22Rv1 (cell line): ENCODE measurements at regions not wholly inside any gene's neighbourhood (a gene's known extent, or its start where the extent isn't known, plus 50 kb on each side); places are given as distances from the start of the nearest gene placed in this dataset.

Source experiments
- CTCF ChIP-seq: fragments of 450-650 bp; IDR thresholded peaks from 2 replicates; pipeline ENCODE4 v1.5.1; 2017; ENCODE audit warnings: mild to moderate bottlenecking
- ZFX ChIP-seq: fragments of 450-650 bp; IDR thresholded peaks from 2 replicates; pipeline ENCODE4 v1.6.1; 2017; ENCODE audit warnings: antibody characterized with exemption, borderline replicate concordance

GRCh38 chr11:119788911-119789560, 60.0 kb upstream of the NECTIN1 start:
- TF ChIP-seq CTCF, result no peak
- no peak for TF ChIP-seq ZFX
